GM18873 (cell line): ENCODE measurements at regions not wholly inside any gene's neighbourhood (a gene's known extent, or its start where the extent isn't known, plus 50 kb on each side); places are given as distances from the start of the nearest gene placed in this dataset.

Experiments
- ATAC-seq: cut with Tn5 transposase; IDR thresholded peaks from one replicate; pipeline ENCODE4 v1.9.1; 2021; ENCODE audit warnings: mild to moderate bottlenecking, moderate library complexity, moderate number of reproducible peaks; ENCODE audit not compliant: unreplicated experiment, low FRiP score

- no peak for ATAC-seq
Observed at GRCh38 chr12:46908936-46909635, 83.3 kb upstream of the SLC38A4 start.

DNA sequence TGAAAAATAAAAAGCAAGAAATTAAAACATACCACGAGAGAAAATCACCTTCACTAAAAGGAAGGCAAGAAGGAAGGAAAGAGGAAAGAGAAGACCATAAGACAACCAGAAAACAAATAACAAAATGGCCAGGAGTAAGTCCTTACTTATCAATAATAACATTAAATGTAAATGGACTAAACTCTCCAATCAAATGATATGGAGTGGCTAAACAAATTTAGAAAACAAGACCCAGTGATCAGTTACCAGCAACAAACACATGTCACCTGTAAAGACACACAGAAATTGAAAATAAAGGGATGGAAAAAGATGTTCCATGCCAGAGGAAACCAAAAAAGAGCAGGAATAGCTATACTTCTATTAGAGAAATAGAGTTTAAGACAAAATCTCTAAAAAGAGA, 85.0 kb upstream of the SLC38A4 start:
- ATAC-seq: no peak

GRCh38 chr12:46914336-46914735, 88.5 kb upstream of the SLC38A4 start:
- no peak for ATAC-seq

DNA sequence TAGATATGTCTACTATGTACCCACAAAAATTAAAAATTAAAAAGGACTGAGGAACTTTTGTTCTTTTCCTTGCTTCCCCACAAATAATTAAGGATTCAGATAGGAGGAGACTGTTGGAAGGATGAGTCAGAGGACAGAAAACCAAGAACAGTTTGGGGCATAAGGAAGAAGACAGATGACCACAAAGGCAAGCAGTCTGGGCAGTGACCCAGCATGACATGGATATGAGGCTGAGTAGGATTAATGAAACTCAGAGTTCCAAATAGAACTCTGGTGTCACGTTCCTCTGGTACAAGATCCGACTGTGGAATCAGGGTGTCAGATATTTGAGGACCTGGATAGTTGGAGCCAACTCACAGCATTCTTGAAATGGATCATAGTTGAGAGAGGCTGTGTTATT, 89.3 kb upstream of the SLC38A4 start:
- no peak for ATAC-seq

DNA sequence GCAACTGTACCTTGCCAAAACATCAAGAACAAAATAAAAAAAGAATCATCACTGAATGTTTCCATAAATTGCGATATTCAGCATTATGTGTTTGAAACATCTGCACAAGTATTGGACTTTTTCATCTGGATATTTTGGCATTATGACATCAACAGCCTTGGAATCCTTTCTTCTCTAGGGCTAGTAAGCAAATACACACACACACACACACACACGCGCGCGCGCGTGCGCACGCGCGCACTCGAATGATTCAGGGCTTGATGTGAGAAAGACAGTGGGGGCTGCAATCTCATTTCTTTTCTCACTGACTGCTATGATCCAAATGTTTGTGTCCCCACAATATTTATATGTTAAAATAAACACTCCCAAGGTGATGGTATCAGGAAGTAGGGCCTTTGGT, 90.0 kb upstream of the SLC38A4 start:
- no peak for ATAC-seq

- no peak for ATAC-seq
Observed at GRCh38 chr12:46916796-46917419, 91.1 kb upstream of the SLC38A4 start.

GRCh38 chr12:46917821-46918220, 92.0 kb upstream of the SLC38A4 start:
- no peak for ATAC-seq

DNA sequence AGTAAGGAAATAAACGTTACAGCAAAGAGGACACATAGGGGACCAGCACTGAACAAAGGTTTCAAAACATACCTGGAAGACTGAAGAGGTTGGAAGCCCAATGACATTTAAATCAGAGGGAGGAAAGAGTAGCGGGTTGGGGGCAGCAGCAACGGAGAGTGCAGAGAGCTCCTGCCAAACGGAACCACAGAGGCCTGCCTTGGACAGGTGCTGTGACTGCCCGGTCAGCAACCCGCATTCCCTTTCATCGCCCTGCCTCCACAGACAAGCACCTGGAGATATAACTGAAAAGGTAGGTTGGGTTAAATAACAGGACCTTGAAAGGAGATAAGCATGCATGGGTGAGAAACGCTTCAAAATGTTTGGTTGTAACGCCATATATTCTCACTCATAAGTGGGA, 92.8 kb upstream of the SLC38A4 start:
- ATAC-seq: no peak

- no peak for ATAC-seq
Observed at GRCh38 chr12:46919666-46920400, 94.0 kb upstream of the SLC38A4 start.

- no peak for ATAC-seq
Observed at GRCh38 chr12:46920499-46920898, 94.7 kb upstream of the SLC38A4 start.

GRCh38 chr12:46921048-46921763, 95.4 kb upstream of the SLC38A4 start:
- no peak for ATAC-seq

- no peak for ATAC-seq
Observed at GRCh38 chr12:46921764-46922133, 96.0 kb upstream of the SLC38A4 start.

- ATAC-seq: no peak
Observed at GRCh38 chr12:46926526-46926925, 100.7 kb upstream of the SLC38A4 start.

- no peak for ATAC-seq
Observed at GRCh38 chr12:46930101-46930500, 104.3 kb upstream of the SLC38A4 start.

- ATAC-seq: no peak
Observed at GRCh38 chr12:46933947-46934346, 108.2 kb upstream of the SLC38A4 start.

- no peak for ATAC-seq
Observed at GRCh38 chr12:46934374-46935111, 108.7 kb upstream of the SLC38A4 start.

DNA sequence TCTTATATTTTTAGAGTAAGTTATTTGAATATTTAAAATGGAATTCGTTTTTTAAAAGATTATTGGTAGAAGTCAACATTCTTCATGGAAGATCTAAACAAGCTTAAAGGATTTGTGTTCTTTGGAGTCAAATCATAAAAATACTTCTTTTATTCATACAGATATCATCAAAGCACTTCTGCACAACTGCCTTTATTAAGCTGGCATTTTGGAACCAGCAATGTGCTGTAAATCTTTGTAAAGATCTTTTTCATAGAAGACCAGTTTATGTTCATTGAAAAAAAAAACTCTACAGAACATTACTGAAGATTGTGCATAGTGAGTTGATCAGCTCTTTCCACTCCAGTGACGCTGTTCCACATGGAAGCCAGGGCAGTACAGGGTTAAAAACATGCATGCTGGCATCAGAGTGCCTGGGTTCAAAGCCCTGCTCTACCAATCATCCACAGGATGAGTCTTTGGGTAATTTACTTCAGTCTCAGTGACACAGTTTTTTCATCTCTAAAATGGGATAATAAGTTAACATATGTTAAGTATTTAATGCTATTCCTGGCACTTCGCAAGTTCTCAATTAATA, 109.6 kb upstream of the SLC38A4 start:
- ATAC-seq: no peak

- no peak for ATAC-seq
Observed at GRCh38 chr12:46936042-46936441, 110.2 kb upstream of the SLC38A4 start.

GRCh38 chr12:46938071-46938678, 112.4 kb upstream of the SLC38A4 start:
- ATAC-seq: no peak

DNA sequence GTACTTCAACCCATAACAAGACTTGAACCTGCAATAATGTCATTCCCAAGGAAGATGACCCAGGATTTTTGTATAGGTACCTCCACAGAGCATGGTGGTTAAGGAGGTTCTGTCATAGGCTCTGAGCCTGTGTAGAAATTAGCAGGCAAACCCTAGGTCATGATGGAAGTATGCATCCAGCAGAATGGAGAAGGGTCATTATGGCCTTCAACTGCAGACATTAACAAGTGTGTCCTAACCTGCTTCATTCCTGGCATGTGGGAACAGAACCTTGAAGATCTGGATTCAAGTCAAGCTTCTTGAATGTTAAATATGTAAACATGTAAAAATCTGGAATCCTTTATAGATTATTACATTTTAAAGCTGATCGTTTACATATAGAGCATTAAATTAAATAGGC, 116.2 kb upstream of the SLC38A4 start:
- no peak for ATAC-seq
